ENCODE measurements at regions not wholly inside any gene's neighbourhood (a gene's known extent, or its start where the extent isn't known, plus 50 kb on each side); places are given as distances from the start of the nearest gene placed in this dataset.
"Not testable (repeated sequence)": the region's sequence is repeated elsewhere in the genome, so short reads cannot be mapped to it uniquely, and the experiment has no call there.

DNA sequence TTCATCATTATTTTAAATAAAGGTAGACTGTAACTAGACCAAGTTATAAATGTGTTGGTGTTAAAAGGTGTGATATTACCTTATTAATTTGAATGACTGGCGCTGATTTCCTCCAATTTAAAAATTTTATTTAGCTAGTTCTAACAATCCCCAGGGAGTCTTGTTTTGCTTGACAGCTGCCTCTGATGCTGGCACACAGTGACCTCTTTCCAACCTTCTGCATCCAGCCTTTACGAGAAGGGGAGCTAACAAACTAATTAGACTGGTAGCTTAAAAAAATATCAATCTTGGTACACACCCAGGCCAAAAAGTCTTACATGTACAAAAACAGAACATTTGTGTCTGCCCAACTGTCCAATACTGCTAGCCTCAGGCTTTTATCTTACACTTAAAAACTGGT lies 51.8 kb upstream of the ENPEP start:
- Histone ChIP-seq H3K4me1 (ENCODE audit: control insufficient read depth, insufficient read depth, low read length) (no peaks in the 10 kb centered on the region), H3K4me3 (ENCODE audit: low read depth, low read length) (no peak overlapping the region), H3K9ac (ENCODE audit: low read depth, low read length) (no peak overlapping the region), H3K27ac (ENCODE audit: low read depth, low read length) (no peak overlapping the region), H3K36me3 (ENCODE audit: control insufficient read depth, insufficient read depth, low read length) (no peaks in the 10 kb centered on the region), H3K9me3 (ENCODE audit: control insufficient read depth, insufficient read depth, low read length) (no peaks in the 10 kb centered on the region), H3K27me3 (ENCODE audit: control insufficient read depth, insufficient read depth, low read length) (no peaks in the 10 kb centered on the region)

DNA sequence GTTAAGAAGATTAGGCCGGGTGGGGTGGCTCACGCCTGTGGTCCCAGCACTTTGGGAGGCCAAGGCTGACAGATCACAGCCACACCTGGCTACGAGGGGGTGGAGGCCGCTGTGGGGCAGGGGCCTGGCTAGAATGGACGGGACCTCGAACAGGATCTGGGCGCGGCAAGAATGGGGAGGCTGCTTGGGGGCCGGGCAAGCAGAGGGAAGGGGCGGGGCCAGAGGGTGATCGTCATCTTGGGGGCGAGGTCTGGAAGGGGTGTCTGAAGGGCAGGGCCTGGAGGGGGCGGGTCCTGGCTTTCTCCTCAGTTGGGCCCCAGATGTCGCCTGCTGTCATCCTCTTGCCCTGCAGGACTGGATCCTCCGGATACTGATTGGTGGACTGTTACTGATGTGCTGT lies 57.3 kb upstream of the ENPEP start:
- H3K9me3 ChIP-seq (ENCODE audit: control insufficient read depth, insufficient read depth, low read length), result no peaks in the 10 kb centered on the region
- peaks cover 4% of the 10 kb centered on the region; the same call in 1 of the 2 replicates for H3K27me3 ChIP-seq (ENCODE audit: control insufficient read depth, insufficient read depth, low read length)
- H3K9ac ChIP-seq (ENCODE audit: low read depth, low read length), result no peak overlapping the region
- H3K27ac ChIP-seq (ENCODE audit: low read depth, low read length), result no peak overlapping the region
- no peak overlapping the region for H3K4me3 ChIP-seq (ENCODE audit: low read depth, low read length)
- H3K36me3 ChIP-seq (ENCODE audit: control insufficient read depth, insufficient read depth, low read length), result no peaks in the 10 kb centered on the region
- 0 out of 2 replicates have a peak, but pooled peaks cover 4% of the 10 kb centered on the region for H3K4me1 ChIP-seq (ENCODE audit: control insufficient read depth, insufficient read depth, low read length)

DNA sequence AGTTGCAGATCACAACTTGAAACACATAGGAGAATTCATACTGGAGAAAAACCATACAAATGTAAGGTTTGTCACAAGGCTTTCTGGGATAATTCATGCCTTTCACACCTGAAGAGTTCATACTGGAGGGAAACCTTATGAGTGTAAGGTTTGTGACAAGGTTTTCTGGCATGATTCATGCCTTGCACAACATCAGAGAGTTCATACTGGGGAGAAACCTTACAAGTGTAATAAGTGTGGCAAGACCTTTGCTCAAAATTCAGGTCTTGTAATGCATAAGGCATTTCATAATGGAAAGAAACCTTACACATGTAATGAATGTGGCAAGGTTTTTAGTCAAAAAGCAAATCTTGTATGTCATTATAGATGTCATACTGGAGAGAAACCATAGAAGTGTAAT lies 58.8 kb upstream of the ENPEP start:
- no peaks in the 10 kb centered on the region for H3K9me3 ChIP-seq (ENCODE audit: control insufficient read depth, insufficient read depth, low read length)

DNA sequence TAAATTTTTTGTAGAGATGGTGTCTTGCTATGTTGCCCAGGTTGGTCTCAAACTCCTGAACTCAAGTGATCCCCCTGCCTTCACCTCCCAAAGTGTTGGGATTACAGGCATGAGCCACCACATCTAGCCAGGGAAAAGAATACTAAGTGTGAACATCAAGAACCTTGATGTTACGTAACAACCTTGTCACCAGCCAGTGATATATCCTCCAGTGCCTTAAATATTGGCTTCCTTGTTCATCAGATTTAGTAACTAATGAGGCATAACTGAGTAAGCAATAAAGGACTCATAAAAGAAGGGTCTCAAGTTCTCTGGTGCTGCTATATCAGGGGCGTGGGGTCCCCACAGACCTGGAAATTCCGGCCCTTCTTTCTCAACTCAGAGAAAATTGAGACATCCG lies 60.5 kb upstream of the ENPEP start:
- Histone ChIP-seq H3K4me3 (ENCODE audit: low read depth, low read length) (no peak overlapping the region), H3K36me3 (ENCODE audit: control insufficient read depth, insufficient read depth, low read length) (no peaks in the 10 kb centered on the region), H3K27me3 (ENCODE audit: control insufficient read depth, insufficient read depth, low read length) (peaks cover 20% of the 10 kb centered on the region), H3K9ac (ENCODE audit: low read depth, low read length) (no peak overlapping the region), H3K27ac (ENCODE audit: low read depth, low read length) (no peak overlapping the region), H3K4me1 (ENCODE audit: control insufficient read depth, insufficient read depth, low read length) (peaks cover 21% of the 10 kb centered on the region), H3K9me3 (ENCODE audit: control insufficient read depth, insufficient read depth, low read length) (no peaks in the 10 kb centered on the region)

More for the DNA sequence above, 58.8 kb upstream of the ENPEP start:
- H3K4me3 ChIP-seq (ENCODE audit: low read depth, low read length), result no peak overlapping the region
- no peak overlapping the region for H3K27ac ChIP-seq (ENCODE audit: low read depth, low read length)
- H3K27me3 ChIP-seq (ENCODE audit: control insufficient read depth, insufficient read depth, low read length), result peaks cover 19% of the 10 kb centered on the region
- H3K9ac ChIP-seq (ENCODE audit: low read depth, low read length), result no peak overlapping the region
- no peaks in the 10 kb centered on the region for H3K36me3 ChIP-seq (ENCODE audit: control insufficient read depth, insufficient read depth, low read length)
- peaks cover 14% of the 10 kb centered on the region for H3K4me1 ChIP-seq (ENCODE audit: control insufficient read depth, insufficient read depth, low read length)

DNA sequence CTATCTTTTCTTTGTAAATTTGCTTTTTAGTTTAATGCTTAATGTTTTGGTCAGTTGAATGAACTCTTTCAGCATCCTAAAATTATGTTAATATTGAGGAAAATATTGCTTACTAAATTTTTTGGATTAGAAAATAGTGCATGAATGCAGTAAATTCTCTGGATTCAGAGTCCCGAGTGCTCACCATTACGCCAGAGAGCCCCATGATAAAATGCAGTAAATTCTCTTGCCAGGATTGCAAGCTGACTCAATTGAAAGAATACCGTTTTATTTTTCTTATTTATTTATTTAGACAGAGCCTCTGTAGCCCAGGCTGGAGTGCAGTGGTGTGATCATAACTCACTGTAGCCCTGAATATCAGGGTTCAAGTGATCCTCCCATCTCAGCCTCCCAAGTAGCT lies 60.9 kb upstream of the ENPEP start:
- peaks cover 21% of the 10 kb centered on the region for H3K4me1 ChIP-seq (ENCODE audit: control insufficient read depth, insufficient read depth, low read length)
- no peak overlapping the region for H3K27ac ChIP-seq (ENCODE audit: low read depth, low read length)
- peaks cover 20% of the 10 kb centered on the region for H3K27me3 ChIP-seq (ENCODE audit: control insufficient read depth, insufficient read depth, low read length)
- H3K4me3 ChIP-seq (ENCODE audit: low read depth, low read length), result no peak overlapping the region
- no peaks in the 10 kb centered on the region for H3K9me3 ChIP-seq (ENCODE audit: control insufficient read depth, insufficient read depth, low read length)
- no peaks in the 10 kb centered on the region for H3K36me3 ChIP-seq (ENCODE audit: control insufficient read depth, insufficient read depth, low read length)
- H3K9ac ChIP-seq (ENCODE audit: low read depth, low read length), result no peak overlapping the region

DNA sequence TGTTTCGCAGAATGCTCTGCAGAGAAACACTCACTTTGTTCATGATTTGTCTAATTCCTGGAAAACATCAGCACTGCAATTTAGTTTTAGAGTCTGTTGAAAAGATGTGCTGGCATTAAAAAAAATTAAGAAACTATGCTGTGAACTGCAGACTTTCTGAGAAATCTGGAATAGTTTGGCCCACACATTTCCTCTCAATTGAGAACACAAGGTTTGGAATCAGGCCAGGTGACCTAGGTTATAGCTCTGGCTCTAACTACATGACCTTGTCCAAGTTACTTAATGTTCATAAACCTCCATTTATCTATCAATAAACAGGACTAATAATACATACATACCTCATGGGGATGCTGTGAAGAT lies 61.4 kb upstream of the ENPEP start:
- H3K4me1 ChIP-seq (ENCODE audit: control insufficient read depth, insufficient read depth, low read length), result peaks cover 21% of the 10 kb centered on the region
- peaks cover 20% of the 10 kb centered on the region for H3K27me3 ChIP-seq (ENCODE audit: control insufficient read depth, insufficient read depth, low read length)
- H3K9ac ChIP-seq (ENCODE audit: low read depth, low read length), result no peak overlapping the region
- no peak overlapping the region for H3K27ac ChIP-seq (ENCODE audit: low read depth, low read length)
- H3K36me3 ChIP-seq (ENCODE audit: control insufficient read depth, insufficient read depth, low read length), result no peaks in the 10 kb centered on the region
- H3K4me3 ChIP-seq (ENCODE audit: low read depth, low read length), result no peak overlapping the region
- H3K9me3 ChIP-seq (ENCODE audit: control insufficient read depth, insufficient read depth, low read length), result no peaks in the 10 kb centered on the region

DNA sequence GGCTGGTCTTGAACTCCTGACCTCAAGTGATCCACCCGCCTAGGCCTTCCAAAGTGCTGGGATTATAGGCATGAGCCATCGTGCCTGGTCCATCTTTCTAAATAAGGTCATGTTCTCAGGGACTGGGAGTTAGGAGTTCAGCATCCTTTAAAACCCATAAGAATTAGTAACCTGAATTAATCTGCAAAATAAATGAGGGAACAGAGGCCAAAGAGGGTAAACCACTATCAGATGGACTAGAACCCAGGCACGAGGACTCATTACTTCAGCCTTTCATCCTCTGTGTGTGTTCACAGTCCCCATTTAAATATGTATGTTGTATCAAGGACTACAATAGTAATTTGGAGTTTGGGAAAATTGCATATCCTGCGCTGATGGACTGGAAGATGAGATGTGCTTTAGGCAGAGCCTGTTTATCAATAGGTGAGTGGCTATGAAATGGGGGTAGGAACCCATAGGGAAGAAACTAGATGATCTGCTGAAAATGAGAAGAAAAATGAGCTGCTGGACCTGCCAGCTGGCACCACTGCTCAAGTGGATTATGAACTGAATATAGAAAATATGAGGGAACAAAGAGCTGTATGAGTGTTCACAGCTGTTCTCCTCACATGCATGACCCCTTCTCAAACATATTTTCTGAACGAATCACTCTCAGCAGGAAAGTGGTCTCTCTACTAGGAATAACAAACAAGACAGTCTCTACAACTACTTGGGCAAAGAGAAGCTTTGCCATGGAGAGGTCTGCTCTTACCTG lies 62.0 kb upstream of the ENPEP start:
- not testable (repeated sequence) for H3K9me3 ChIP-seq (ENCODE audit: control insufficient read depth, insufficient read depth, low read length); H3K4me3 ChIP-seq (ENCODE audit: low read depth, low read length); H3K36me3 ChIP-seq (ENCODE audit: control insufficient read depth, insufficient read depth, low read length); H3K27ac ChIP-seq (ENCODE audit: low read depth, low read length); H3K9ac ChIP-seq (ENCODE audit: low read depth, low read length)
- Histone ChIP-seq H3K27me3 (ENCODE audit: control insufficient read depth, insufficient read depth, low read length) (peaks cover 20% of the 10 kb centered on the region), H3K4me1 (ENCODE audit: control insufficient read depth, insufficient read depth, low read length) (peaks cover 21% of the 10 kb centered on the region)

DNA sequence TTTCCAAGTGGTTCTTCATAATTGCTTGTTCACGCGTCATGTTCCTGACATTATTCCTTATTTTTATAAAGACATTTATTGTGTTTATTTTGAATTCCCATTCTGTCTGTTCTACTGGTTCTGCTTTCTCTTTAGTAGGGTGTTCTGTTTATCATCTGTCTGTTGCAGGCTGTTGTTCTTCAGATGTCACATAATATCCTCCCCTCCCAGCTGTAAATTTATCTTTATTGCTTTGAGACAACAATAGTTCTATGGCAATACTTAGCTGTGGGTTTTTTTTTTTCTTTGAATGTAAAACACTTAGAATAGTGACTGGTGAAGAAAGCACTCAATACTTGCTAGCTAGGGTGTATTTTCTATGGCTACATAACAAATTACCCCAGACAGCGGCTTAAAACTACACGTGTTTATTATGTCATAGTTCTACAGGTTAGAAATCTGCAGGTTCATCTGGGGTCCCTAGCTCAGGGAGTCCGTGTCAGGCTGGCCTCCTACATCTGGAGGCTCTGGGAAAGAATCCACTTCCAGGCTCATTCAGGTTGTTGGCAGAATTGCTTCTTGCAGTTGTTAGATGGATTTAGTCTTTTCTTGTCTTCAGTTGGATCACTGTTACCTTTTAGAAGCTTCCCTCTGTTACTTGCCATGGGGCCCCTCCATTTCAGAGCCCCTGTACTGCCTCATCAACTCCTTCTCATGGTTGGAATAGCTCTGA lies 63.4 kb upstream of the ENPEP start:
- Histone ChIP-seq H3K27ac (ENCODE audit: low read depth, low read length) (no peak overlapping the region), H3K9ac (ENCODE audit: low read depth, low read length) (no peak overlapping the region), H3K4me3 (ENCODE audit: low read depth, low read length) (peak overlapping the region; percentile 64; the same call in 1 of the 2 replicates), H3K27me3 (ENCODE audit: control insufficient read depth, insufficient read depth, low read length) (peaks cover 20% of the 10 kb centered on the region), H3K4me1 (ENCODE audit: control insufficient read depth, insufficient read depth, low read length) (peaks cover 21% of the 10 kb centered on the region), H3K9me3 (ENCODE audit: control insufficient read depth, insufficient read depth, low read length) (no peaks in the 10 kb centered on the region), H3K36me3 (ENCODE audit: control insufficient read depth, insufficient read depth, low read length) (no peaks in the 10 kb centered on the region)

DNA sequence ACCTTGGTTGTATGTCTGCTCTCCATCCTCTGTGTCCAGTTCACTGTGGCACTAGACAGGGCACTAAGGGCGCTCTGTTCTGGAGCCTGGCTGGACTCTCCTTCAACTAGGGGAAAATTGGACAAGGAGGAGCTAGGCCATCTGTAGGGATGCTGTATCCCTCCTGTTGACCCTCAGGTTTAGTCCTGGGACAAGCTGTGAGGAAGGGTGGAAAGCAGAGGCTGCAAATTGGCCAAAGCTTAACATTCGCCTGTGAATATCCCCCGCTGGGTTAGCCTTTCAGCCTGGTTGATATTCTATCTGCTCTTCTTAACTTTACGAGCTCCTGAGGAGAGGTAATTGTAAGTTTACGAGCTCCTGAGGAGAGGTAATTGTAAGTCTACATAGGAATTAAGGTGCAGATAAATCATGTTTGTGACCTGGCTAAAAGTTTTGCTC lies 64.4 kb upstream of the ENPEP start:
- peaks cover 20% of the 10 kb centered on the region for H3K27me3 ChIP-seq (ENCODE audit: control insufficient read depth, insufficient read depth, low read length)
- peaks cover 21% of the 10 kb centered on the region for H3K4me1 ChIP-seq (ENCODE audit: control insufficient read depth, insufficient read depth, low read length)
- peak overlapping the region; percentile 88 for H3K27ac ChIP-seq (ENCODE audit: low read depth, low read length)
- H3K36me3 ChIP-seq (ENCODE audit: control insufficient read depth, insufficient read depth, low read length), result no peaks in the 10 kb centered on the region
- H3K4me3 ChIP-seq (ENCODE audit: low read depth, low read length), result peak overlapping the region; percentile 64
- H3K9me3 ChIP-seq (ENCODE audit: control insufficient read depth, insufficient read depth, low read length), result no peaks in the 10 kb centered on the region
- peak overlapping the region; percentile 36 for H3K9ac ChIP-seq (ENCODE audit: low read depth, low read length)

DNA sequence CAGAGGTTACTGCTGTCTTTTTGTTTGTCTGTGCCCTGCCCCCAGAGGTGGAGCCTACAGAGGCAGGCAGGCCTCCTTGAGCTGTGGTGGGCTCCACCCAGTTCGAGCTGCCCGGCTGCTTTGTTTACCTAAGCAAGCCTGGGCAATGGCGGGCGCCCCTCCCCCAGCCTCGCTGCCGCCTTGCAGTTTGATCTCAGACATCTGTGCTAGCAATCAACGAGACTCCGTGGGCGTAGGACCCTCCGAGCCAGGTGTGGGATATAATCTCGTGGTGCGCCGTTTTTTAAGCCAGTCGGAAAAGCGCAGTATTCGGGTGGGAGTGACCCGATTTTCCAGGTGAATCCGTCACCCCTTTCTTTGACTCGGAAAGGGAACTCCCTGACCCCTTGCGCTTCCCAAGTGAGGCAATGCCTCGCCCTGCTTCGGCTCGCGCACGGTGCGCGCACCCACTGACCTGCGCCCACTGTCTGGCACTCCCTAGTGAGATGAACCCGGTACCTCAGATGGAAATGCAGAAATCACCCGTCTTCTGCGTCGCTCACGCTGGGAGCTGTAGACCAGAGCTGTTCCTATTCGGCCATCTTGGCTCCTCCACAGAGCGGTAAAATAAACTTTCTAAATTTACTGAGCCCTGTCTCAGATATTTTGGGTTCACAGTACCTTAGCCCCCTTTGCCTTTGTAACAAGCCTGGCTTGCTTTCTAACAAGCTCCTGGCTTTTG lies 64.9 kb upstream of the ENPEP start:
- Histone ChIP-seq H3K27me3 (ENCODE audit: control insufficient read depth, insufficient read depth, low read length) (peaks cover 20% of the 10 kb centered on the region), H3K27ac (ENCODE audit: low read depth, low read length) (peak overlapping the region; percentile 88), H3K4me3 (ENCODE audit: low read depth, low read length) (peak overlapping the region; percentile 64), H3K4me1 (ENCODE audit: control insufficient read depth, insufficient read depth, low read length) (peaks cover 21% of the 10 kb centered on the region), H3K9ac (ENCODE audit: low read depth, low read length) (peak overlapping the region; percentile 69)
- H3K36me3 ChIP-seq (ENCODE audit: control insufficient read depth, insufficient read depth, low read length); H3K9me3 ChIP-seq (ENCODE audit: control insufficient read depth, insufficient read depth, low read length): not testable (repeated sequence)

DNA sequence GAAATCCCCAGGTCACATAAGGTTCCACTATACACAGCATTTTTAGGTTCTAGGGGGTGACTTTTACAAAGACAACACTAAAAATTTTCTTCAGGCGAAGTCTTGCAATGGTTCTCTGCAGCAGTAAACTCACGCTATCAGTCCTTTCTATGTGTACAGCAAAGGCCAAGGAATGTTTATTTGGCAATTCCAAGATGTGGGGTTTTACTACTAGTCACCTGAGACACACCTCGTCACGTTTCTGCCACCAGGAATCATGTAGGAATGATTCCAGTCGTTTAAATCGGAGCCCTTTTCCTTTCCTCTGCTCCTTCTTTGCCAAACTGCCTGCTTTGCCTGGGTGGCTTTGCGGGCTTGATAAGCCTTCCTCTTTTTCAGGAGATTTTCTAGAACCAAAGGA lies 75.9 kb upstream of the ENPEP start:
- H3K27ac ChIP-seq (ENCODE audit: low read depth, low read length), result no peak overlapping the region
- no peaks in the 10 kb centered on the region for H3K27me3 ChIP-seq (ENCODE audit: control insufficient read depth, insufficient read depth, low read length)
- no peak overlapping the region for H3K4me3 ChIP-seq (ENCODE audit: low read depth, low read length)
- peaks cover 7% of the 10 kb centered on the region for H3K4me1 ChIP-seq (ENCODE audit: control insufficient read depth, insufficient read depth, low read length)
- H3K9me3 ChIP-seq (ENCODE audit: control insufficient read depth, insufficient read depth, low read length), result no peaks in the 10 kb centered on the region
- H3K36me3 ChIP-seq (ENCODE audit: control insufficient read depth, insufficient read depth, low read length), result no peaks in the 10 kb centered on the region
- no peak overlapping the region for H3K9ac ChIP-seq (ENCODE audit: low read depth, low read length)

Data from HUES48 (cell line).